ENCODE measurements at regions not wholly inside any gene's neighbourhood (a gene's known extent, or its start where the extent isn't known, plus 50 kb on each side); places are given as distances from the start of the nearest gene placed in this dataset.

GRCh38 chr2:18454692-18455235 is 105.7 kb downstream of the RDH14 start:
- Histone ChIP-seq H2AFZ (ENCODE audit: low read length) (no peak overlapping the region), H3K27me3 (ENCODE audit: control insufficient read depth, insufficient read depth, low read length) (no peaks in the 10 kb centered on the region), H4K20me1 (ENCODE audit: control insufficient read depth, extremely low read depth, insufficient read depth, low read length) (no peaks in the 10 kb centered on the region), H3K4me3 (replicated peaks in 1 of 4; ENCODE audit: control extremely low read depth in 1 of 4, insufficient read depth in 1 of 4, low read depth in 3 of 4, low read length in 4 of 4) (no peak overlapping the region), H3K4me2 (ENCODE audit: extremely low read depth, insufficient read depth, low read length) (peak overlapping the region; percentile 16), H3K9me3 (ENCODE audit: control insufficient read depth, insufficient read depth, low read depth, low read length) (no peaks in the 10 kb centered on the region), H3K9ac (ENCODE audit: insufficient read depth, low read length) (no peak overlapping the region), H3K36me3 (ENCODE audit: control insufficient read depth, insufficient read depth, low read length) (no peaks in the 10 kb centered on the region), H3K4me1 (ENCODE audit: control insufficient read depth, extremely low read depth, insufficient read depth, low read length) (peaks cover 12% of the 10 kb centered on the region), H3K79me2 (ENCODE audit: control insufficient read depth, insufficient read depth, low read length) (no peaks in the 10 kb centered on the region), H3K27ac (ENCODE audit: insufficient read depth, low read length) (no peak overlapping the region)
- TF ChIP-seq CTCF (conservative IDR thresholded peaks at IDR 0.05 in 1 of 2, IDR thresholded peaks at IDR 0.05 in 1 of 2; ENCODE audit: low read depth in 1 of 2, low read length in 2 of 2) (no peak), EZH2 (IDR thresholded peaks at IDR 0.05; ENCODE audit: low read length, missing control alignments) (no peak)
- DNase-seq (ENCODE audit: low read depth in 2 of 2): peak in 1 of 2 donors; percentile 76

- no peak overlapping the region for H3K4me2 ChIP-seq (ENCODE audit: extremely low read depth, insufficient read depth, low read length)
- TF ChIP-seq CTCF (conservative IDR thresholded peaks at IDR 0.05 in 1 of 2, IDR thresholded peaks at IDR 0.05 in 1 of 2; ENCODE audit: low read depth in 1 of 2, low read length in 2 of 2): no peak
- no peaks in the 10 kb centered on the region for H3K79me2 ChIP-seq (ENCODE audit: control insufficient read depth, insufficient read depth, low read length)
- H3K4me3 ChIP-seq (replicated peaks in 1 of 4; ENCODE audit: control extremely low read depth in 1 of 4, insufficient read depth in 1 of 4, low read depth in 3 of 4, low read length in 4 of 4): no peak overlapping the region
- no peak overlapping the region for H3K9ac ChIP-seq (ENCODE audit: insufficient read depth, low read length)
- H2AFZ ChIP-seq (ENCODE audit: low read length): no peak overlapping the region
- H4K20me1 ChIP-seq (ENCODE audit: control insufficient read depth, extremely low read depth, insufficient read depth, low read length): no peaks in the 10 kb centered on the region
- H3K27ac ChIP-seq (ENCODE audit: insufficient read depth, low read length): no peak overlapping the region
- no peaks in the 10 kb centered on the region for H3K9me3 ChIP-seq (ENCODE audit: control insufficient read depth, insufficient read depth, low read depth, low read length)
- no peak for DNase-seq (ENCODE audit: low read depth in 2 of 2)
- no peaks in the 10 kb centered on the region for H3K4me1 ChIP-seq (ENCODE audit: control insufficient read depth, extremely low read depth, insufficient read depth, low read length)
- no peaks in the 10 kb centered on the region for H3K36me3 ChIP-seq (ENCODE audit: control insufficient read depth, insufficient read depth, low read length)
- no peaks in the 10 kb centered on the region for H3K27me3 ChIP-seq (ENCODE audit: control insufficient read depth, insufficient read depth, low read length)
These were observed 113.7 kb downstream of the RDH14 start for GRCh38 chr2:18446715-18447114.

GRCh38 chr2:18445433-18446320 is 114.8 kb downstream of the RDH14 start:
- no peaks in the 10 kb centered on the region for H3K36me3 ChIP-seq (ENCODE audit: control insufficient read depth, insufficient read depth, low read length)
- H4K20me1 ChIP-seq (ENCODE audit: control insufficient read depth, extremely low read depth, insufficient read depth, low read length): no peaks in the 10 kb centered on the region
- no peaks in the 10 kb centered on the region for H3K9me3 ChIP-seq (ENCODE audit: control insufficient read depth, insufficient read depth, low read depth, low read length)
- H3K79me2 ChIP-seq (ENCODE audit: control insufficient read depth, insufficient read depth, low read length): no peaks in the 10 kb centered on the region
- H3K4me3 ChIP-seq (replicated peaks in 1 of 4; ENCODE audit: control extremely low read depth in 1 of 4, insufficient read depth in 1 of 4, low read depth in 3 of 4, low read length in 4 of 4): no peak overlapping the region
- TF ChIP-seq CTCF (conservative IDR thresholded peaks at IDR 0.05 in 1 of 2, IDR thresholded peaks at IDR 0.05 in 1 of 2; ENCODE audit: low read depth in 1 of 2, low read length in 2 of 2): no peak
- TF ChIP-seq EZH2 (IDR thresholded peaks at IDR 0.05; ENCODE audit: low read length, missing control alignments): no peak
- H3K27me3 ChIP-seq (ENCODE audit: control insufficient read depth, insufficient read depth, low read length): no peaks in the 10 kb centered on the region
- H3K9ac ChIP-seq (ENCODE audit: insufficient read depth, low read length): no peak overlapping the region
- no peak overlapping the region for H3K27ac ChIP-seq (ENCODE audit: insufficient read depth, low read length)
- H3K4me2 ChIP-seq (ENCODE audit: extremely low read depth, insufficient read depth, low read length): no peak overlapping the region
- no peaks in the 10 kb centered on the region for H3K4me1 ChIP-seq (ENCODE audit: control insufficient read depth, extremely low read depth, insufficient read depth, low read length)
- peak; percentile 23 to 45 for DNase-seq (ENCODE audit: low read depth in 2 of 2)
- no peak overlapping the region for H2AFZ ChIP-seq (ENCODE audit: low read length)

Data from fibroblast of lung (primary cell).